ENCODE measurements at regions not wholly inside any gene's neighbourhood (a gene's known extent, or its start where the extent isn't known, plus 50 kb on each side); places are given as distances from the start of the nearest gene placed in this dataset.

GRCh38 chr9:118618084-118618483 is 751.2 kb downstream of the BRINP1 start:
- Histone ChIP-seq H3K4me2 (ENCODE audit: low read length) (no peak overlapping the region), H3K9me2 (ENCODE audit: low read depth, low read length) (no peaks in the 10 kb centered on the region), H4K20me1 (ENCODE audit: insufficient read depth, low read length) (no peaks in the 10 kb centered on the region), H3F3A (ENCODE audit: insufficient read depth, low read length) (no peaks in the 10 kb centered on the region), H3K9me3 (ENCODE audit: low read length) (no peaks in the 10 kb centered on the region), H3K4me1 (ENCODE audit: insufficient read depth, low read length, severe bottlenecking) (no peaks in the 10 kb centered on the region), H3K27me3 (ENCODE audit: insufficient read depth, low read length) (no peaks in the 10 kb centered on the region), H3K79me2 (ENCODE audit: insufficient read depth, low read length) (no peaks in the 10 kb centered on the region), H3K27ac (ENCODE audit: low read depth, low read length, poor library complexity, severe bottlenecking) (no peak overlapping the region), H2AFZ (ENCODE audit: low read length) (no peak overlapping the region), H3K9ac (ENCODE audit: low read length) (no peak overlapping the region), H3K4me3 (ENCODE audit: low read depth, low read length, poor library complexity, severe bottlenecking) (no peak overlapping the region), H3K36me3 (ENCODE audit: insufficient read depth, low read length) (no peaks in the 10 kb centered on the region)
- TF ChIP-seq CTCF (IDR thresholded peaks at IDR 0.05; ENCODE audit: low read length) (no peak), EZH2 (IDR thresholded peaks at IDR 0.05; ENCODE audit: borderline replicate concordance, low read length) (no peak)

DNA sequence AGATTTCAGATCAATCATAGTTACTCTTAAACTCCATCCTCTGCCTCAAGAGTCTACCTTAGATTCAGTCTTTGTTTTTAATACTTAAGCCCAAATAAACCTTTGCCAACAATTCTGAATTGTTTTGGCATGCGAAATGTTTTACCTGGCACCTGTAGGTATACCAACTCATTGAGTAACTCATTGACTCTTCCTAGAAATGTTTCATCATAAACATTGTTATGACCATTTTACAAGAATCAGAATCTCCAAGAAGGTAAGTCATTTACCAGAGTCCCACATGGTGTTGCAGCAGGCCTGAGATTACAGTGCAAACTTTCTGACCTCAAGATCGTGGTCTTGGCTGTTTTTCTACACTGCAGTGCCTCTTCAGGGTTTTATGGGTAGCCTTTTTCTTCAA is 750.4 kb downstream of the BRINP1 start:
- H3K9ac ChIP-seq (ENCODE audit: low read length): no peak overlapping the region
- H3K27me3 ChIP-seq (ENCODE audit: insufficient read depth, low read length): no peaks in the 10 kb centered on the region
- H3K9me3 ChIP-seq (ENCODE audit: low read length): no peaks in the 10 kb centered on the region
- no peak for TF ChIP-seq CTCF (IDR thresholded peaks at IDR 0.05; ENCODE audit: low read length)
- TF ChIP-seq EZH2 (IDR thresholded peaks at IDR 0.05; ENCODE audit: borderline replicate concordance, low read length): no peak
- H2AFZ ChIP-seq (ENCODE audit: low read length): no peak overlapping the region
- H3K27ac ChIP-seq (ENCODE audit: low read depth, low read length, poor library complexity, severe bottlenecking): no peak overlapping the region
- H3K36me3 ChIP-seq (ENCODE audit: insufficient read depth, low read length): no peaks in the 10 kb centered on the region
- no peak overlapping the region for H3K4me3 ChIP-seq (ENCODE audit: low read depth, low read length, poor library complexity, severe bottlenecking)
- H3K79me2 ChIP-seq (ENCODE audit: insufficient read depth, low read length): no peaks in the 10 kb centered on the region
- no peaks in the 10 kb centered on the region for H3K9me2 ChIP-seq (ENCODE audit: low read depth, low read length)
- no peak overlapping the region for H3K4me2 ChIP-seq (ENCODE audit: low read length)
- H3K4me1 ChIP-seq (ENCODE audit: insufficient read depth, low read length, severe bottlenecking): no peaks in the 10 kb centered on the region
- no peaks in the 10 kb centered on the region for H4K20me1 ChIP-seq (ENCODE audit: insufficient read depth, low read length)
- no peaks in the 10 kb centered on the region for H3F3A ChIP-seq (ENCODE audit: insufficient read depth, low read length)

GRCh38 chr9:118624608-118625007 is 744.6 kb downstream of the BRINP1 start:
- H3K27me3 ChIP-seq (ENCODE audit: insufficient read depth, low read length): no peaks in the 10 kb centered on the region
- H3F3A ChIP-seq (ENCODE audit: insufficient read depth, low read length): no peaks in the 10 kb centered on the region
- H3K79me2 ChIP-seq (ENCODE audit: insufficient read depth, low read length): no peaks in the 10 kb centered on the region
- H3K4me1 ChIP-seq (ENCODE audit: insufficient read depth, low read length, severe bottlenecking): no peaks in the 10 kb centered on the region
- H2AFZ ChIP-seq (ENCODE audit: low read length): no peak overlapping the region
- H4K20me1 ChIP-seq (ENCODE audit: insufficient read depth, low read length): no peaks in the 10 kb centered on the region
- no peak overlapping the region for H3K4me2 ChIP-seq (ENCODE audit: low read length)
- H3K9ac ChIP-seq (ENCODE audit: low read length): no peak overlapping the region
- no peaks in the 10 kb centered on the region for H3K9me3 ChIP-seq (ENCODE audit: low read length)
- H3K27ac ChIP-seq (ENCODE audit: low read depth, low read length, poor library complexity, severe bottlenecking): no peak overlapping the region
- H3K9me2 ChIP-seq (ENCODE audit: low read depth, low read length): no peaks in the 10 kb centered on the region
- TF ChIP-seq CTCF (IDR thresholded peaks at IDR 0.05; ENCODE audit: low read length): no peak
- no peak for TF ChIP-seq EZH2 (IDR thresholded peaks at IDR 0.05; ENCODE audit: borderline replicate concordance, low read length)
- H3K36me3 ChIP-seq (ENCODE audit: insufficient read depth, low read length): no peaks in the 10 kb centered on the region
- H3K4me3 ChIP-seq (ENCODE audit: low read depth, low read length, poor library complexity, severe bottlenecking): no peak overlapping the region

All from OCI-LY1 (cell line).